Caco-2 (cell line): ENCODE measurements at regions not wholly inside any gene's neighbourhood (a gene's known extent, or its start where the extent isn't known, plus 50 kb on each side); places are given as distances from the start of the nearest gene placed in this dataset.

ENCODE experiments used
- BruUV-seq: library from RNA; stranded (reverse); fragments of 400-500 nt; replicated peaks from 2 replicates; lab custom pipeline; 2021; lab: Mats Ljungman, UMichigan
- CTCF ChIA-PET: fragments of 300-600 bp; sonication (Branson Sonifier 250); formaldehyde crosslinking; loops from one replicate; lab custom pipeline; 2022; ENCODE audit warnings: antibody characterized with exemption; lab: Charles Lee
- POLR2A ChIA-PET: fragments of 300-600 bp; sonication (Branson Sonifier 250); formaldehyde crosslinking; loops from one replicate; lab custom pipeline; 2022; ENCODE audit warnings: antibody characterized with exemption; lab: Charles Lee
- DNase-seq, 2 experiments: peaks; one replicate each; pipeline versions ENCODE4 v3.0.0 to v3.0.0-alpha.2; 2020 to 2022
- H3K27me3 ChIP-seq: replicated peaks from 2 replicates; pipeline ENCODE4 v1.6.0; 2011; ENCODE audit warnings: low read length; ENCODE audit not compliant: control insufficient read depth, insufficient read depth
- H3K36me3 ChIP-seq: 2 replicates; pipeline ENCODE4 v1.5.1; 2011; ENCODE audit warnings: low read length; ENCODE audit not compliant: control insufficient read depth, insufficient read depth
- H3K4me1 ChIP-seq: fragments of 250-450 bp; sonication (Bioruptor Pico); 2 replicates; pipeline ENCODE4 v1.5.1; 2020; ENCODE audit warnings: mild to moderate bottlenecking
- H3K4me3 ChIP-seq: 2 replicates; pipeline ENCODE4 v1.5.1; 2011; ENCODE audit warnings: low read depth, mild to moderate bottlenecking, control low read depth, low read length
- H3K9me3 ChIP-seq: fragments of 250-450 bp; sonication (Bioruptor Pico); 2 replicates; pipeline ENCODE4 v1.5.1; 2020; ENCODE audit warnings: mild to moderate bottlenecking, moderate library complexity
- H3K27ac Mint-ChIP-seq: one replicate; pipeline ENCODE4 v1.8.0; 2022; ENCODE audit warnings: mixed read lengths; ENCODE audit not compliant: unreplicated experiment
- H3K27me3 Mint-ChIP-seq: one replicate; pipeline ENCODE4 v1.8.0; 2022; ENCODE audit warnings: mixed read lengths; ENCODE audit not compliant: insufficient read depth, unreplicated experiment
- H3K36me3 Mint-ChIP-seq: one replicate; pipeline ENCODE4 v1.8.0; 2022; ENCODE audit warnings: mild to moderate bottlenecking, mixed read lengths; ENCODE audit not compliant: insufficient read depth, unreplicated experiment
- H3K4me1 Mint-ChIP-seq: one replicate; pipeline ENCODE4 v1.8.0; 2022; ENCODE audit warnings: low read depth, mixed read lengths; ENCODE audit not compliant: unreplicated experiment
- H3K4me3 Mint-ChIP-seq: one replicate; pipeline ENCODE4 v1.8.0; 2022; ENCODE audit warnings: mild to moderate bottlenecking, moderate library complexity, mixed read lengths; ENCODE audit not compliant: unreplicated experiment
- H3K9me3 Mint-ChIP-seq: one replicate; pipeline ENCODE4 v1.8.0; 2022; ENCODE audit warnings: mixed read lengths; ENCODE audit not compliant: unreplicated experiment
- intact Hi-C: fragments of 100-400 bp; cut with micrococcal nuclease; formaldehyde crosslinking; loops from one replicate; pipeline ENCODE4 v1.10.0; 2022; ENCODE audit not compliant: unreplicated experiment
- TF ChIP-seq, protein P1 (sequence below), 2 experiments: fragments of 200-600 bp in 1 of 2; IDR thresholded peaks; 1 replicate in 1 of 2; 2 replicates in 1 of 2; pipeline versions ENCODE4 v1.5.1 to v1.8.0; 2011 to 2022; ENCODE audit warnings: antibody characterized with exemption in 1 of 2, control low read depth in 1 of 2, inconsistent platforms in 1 of 2, low read depth in 1 of 2, low read length in 1 of 2, mild to moderate bottlenecking in 1 of 2, moderate library complexity in 1 of 2; ENCODE audit not compliant: insufficient read depth in 1 of 2, severe bottlenecking in 1 of 2, unreplicated experiment in 1 of 2

DNA sequence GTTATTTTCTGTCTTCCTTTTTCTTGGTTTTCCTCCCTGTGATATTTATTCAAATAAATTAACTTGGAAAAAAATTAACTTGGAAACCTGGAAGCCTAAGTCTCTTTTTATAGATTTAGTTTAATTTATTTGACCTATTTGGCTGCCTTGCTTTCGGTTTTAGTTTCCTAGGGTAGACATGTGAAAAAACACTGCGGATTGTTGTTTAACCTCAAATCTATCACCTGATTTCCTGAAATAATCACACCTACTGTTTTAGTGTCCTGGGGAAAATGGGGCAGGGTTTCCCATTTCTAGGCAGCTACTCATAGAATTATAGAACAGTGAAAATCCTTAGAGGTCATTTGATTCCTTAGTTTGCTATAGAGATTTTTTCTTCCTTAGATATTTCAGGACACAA lies 412.4 kb downstream of the PCDH17 start:
- CTCF ChIA-PET: no interaction called here
- no TSS peak for BruUV-seq
- no peaks in the 10 kb centered on the region for H3K27me3 Mint-ChIP-seq
- no peaks in the 10 kb centered on the region for H3K9me3 Mint-ChIP-seq
- DNase-seq: no peak
- no peak overlapping the region for H3K4me3 Mint-ChIP-seq
- intact Hi-C loops: no loop called here
- TF ChIP-seq, protein P1, sequence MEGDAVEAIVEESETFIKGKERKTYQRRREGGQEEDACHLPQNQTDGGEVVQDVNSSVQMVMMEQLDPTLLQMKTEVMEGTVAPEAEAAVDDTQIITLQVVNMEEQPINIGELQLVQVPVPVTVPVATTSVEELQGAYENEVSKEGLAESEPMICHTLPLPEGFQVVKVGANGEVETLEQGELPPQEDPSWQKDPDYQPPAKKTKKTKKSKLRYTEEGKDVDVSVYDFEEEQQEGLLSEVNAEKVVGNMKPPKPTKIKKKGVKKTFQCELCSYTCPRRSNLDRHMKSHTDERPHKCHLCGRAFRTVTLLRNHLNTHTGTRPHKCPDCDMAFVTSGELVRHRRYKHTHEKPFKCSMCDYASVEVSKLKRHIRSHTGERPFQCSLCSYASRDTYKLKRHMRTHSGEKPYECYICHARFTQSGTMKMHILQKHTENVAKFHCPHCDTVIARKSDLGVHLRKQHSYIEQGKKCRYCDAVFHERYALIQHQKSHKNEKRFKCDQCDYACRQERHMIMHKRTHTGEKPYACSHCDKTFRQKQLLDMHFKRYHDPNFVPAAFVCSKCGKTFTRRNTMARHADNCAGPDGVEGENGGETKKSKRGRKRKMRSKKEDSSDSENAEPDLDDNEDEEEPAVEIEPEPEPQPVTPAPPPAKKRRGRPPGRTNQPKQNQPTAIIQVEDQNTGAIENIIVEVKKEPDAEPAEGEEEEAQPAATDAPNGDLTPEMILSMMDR (IDR thresholded peaks at IDR 0.05; ENCODE audit: insufficient read depth in 1 of 2, low read depth in 1 of 2, low read length in 1 of 2, severe bottlenecking in 1 of 2, unreplicated experiment in 1 of 2): no peak
- H3K27ac Mint-ChIP-seq: no peak overlapping the region
- H3K4me1 Mint-ChIP-seq: no peaks in the 10 kb centered on the region
- Histone ChIP-seq H3K27me3 (no peaks in the 10 kb centered on the region), H3K4me3 (no peak overlapping the region), H3K4me1 (no peaks in the 10 kb centered on the region), H3K9me3 (no peaks in the 10 kb centered on the region), H3K36me3 (no peaks in the 10 kb centered on the region)
- POLR2A ChIA-PET: no interaction called here
- no peaks in the 10 kb centered on the region for H3K36me3 Mint-ChIP-seq

DNA sequence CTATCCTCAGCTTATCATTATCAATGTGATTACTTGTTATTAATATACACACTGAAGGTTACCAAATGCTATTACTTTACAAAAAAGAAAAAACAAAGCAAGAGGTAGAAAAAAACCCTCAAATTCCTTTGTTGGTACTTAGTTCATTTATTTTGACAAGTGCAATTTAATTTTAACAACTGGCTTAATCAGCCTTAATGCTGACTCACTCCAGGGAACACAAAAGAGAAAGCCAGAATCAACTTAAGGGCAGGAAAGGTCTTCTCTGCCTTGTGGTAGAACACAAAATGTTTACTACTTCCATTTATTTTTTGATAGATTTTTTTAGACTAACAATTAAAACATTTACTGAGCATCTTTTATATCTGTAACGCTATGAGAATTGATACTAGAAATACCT lies 417.1 kb downstream of the PCDH17 start:
- no TSS peak for BruUV-seq
- TF ChIP-seq, protein P1 (IDR thresholded peaks at IDR 0.05; ENCODE audit: insufficient read depth in 1 of 2, low read depth in 1 of 2, low read length in 1 of 2, severe bottlenecking in 1 of 2, unreplicated experiment in 1 of 2): no peak
- ChIA-PET CTCF (no interaction called here), POLR2A (no interaction called here)
- Histone ChIP-seq H3K4me3 (no peak overlapping the region), H3K36me3 (no peaks in the 10 kb centered on the region), H3K9me3 (peaks cover 5% of the 10 kb centered on the region; the same call in 1 of the 2 replicates), H3K4me1 (no peaks in the 10 kb centered on the region), H3K27me3 (no peaks in the 10 kb centered on the region)
- H3K9me3 Mint-ChIP-seq: peaks cover 21% of the 10 kb centered on the region
- H3K36me3 Mint-ChIP-seq: no peaks in the 10 kb centered on the region
- no peaks in the 10 kb centered on the region for H3K27me3 Mint-ChIP-seq
- H3K4me1 Mint-ChIP-seq: no peaks in the 10 kb centered on the region
- no peak overlapping the region for H3K4me3 Mint-ChIP-seq
- intact Hi-C loops: no loop called here
- DNase-seq: no peak
- H3K27ac Mint-ChIP-seq: no peak overlapping the region

DNA sequence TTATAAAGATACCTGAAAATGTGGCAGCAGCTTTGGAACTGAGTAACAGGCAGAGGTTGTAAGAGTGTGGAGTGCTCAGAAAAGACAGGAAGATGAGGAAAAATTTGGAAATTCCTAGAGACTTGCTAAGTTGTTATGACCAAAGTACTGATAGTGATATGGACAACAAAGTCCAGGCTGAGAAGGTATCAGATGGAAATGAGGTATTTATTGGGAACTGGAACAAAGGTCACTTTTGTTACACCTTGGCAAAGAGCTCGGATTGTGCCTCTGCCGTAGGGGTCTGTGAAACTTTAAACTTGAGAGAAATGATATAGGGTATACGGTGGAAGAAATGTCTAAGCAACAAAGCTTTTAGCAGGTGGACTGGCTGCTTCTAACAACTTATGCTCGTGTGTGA lies 419.9 kb downstream of the PCDH17 start:
- POLR2A ChIA-PET: no interaction called here
- H3K9me3 Mint-ChIP-seq: peaks cover 21% of the 10 kb centered on the region

More for the DNA sequence above, 419.9 kb downstream of the PCDH17 start:
- Mint-ChIP-seq H3K27ac (no peak overlapping the region), H3K36me3 (no peaks in the 10 kb centered on the region), H3K4me3 (no peak overlapping the region), H3K4me1 (peaks cover 3% of the 10 kb centered on the region), H3K27me3 (no peaks in the 10 kb centered on the region)
- intact Hi-C loops: no loop called here
- BruUV-seq: no TSS peak
- H3K4me1 ChIP-seq: peaks cover 4% of the 10 kb centered on the region; the same call in 1 of the 2 replicates
- no peak for DNase-seq
- CTCF ChIA-PET: no interaction called here
- peaks cover 5% of the 10 kb centered on the region; the same call in 1 of the 2 replicates for H3K9me3 ChIP-seq
- H3K27me3 ChIP-seq: no peaks in the 10 kb centered on the region
- H3K36me3 ChIP-seq: no peaks in the 10 kb centered on the region
- H3K4me3 ChIP-seq: no peak overlapping the region
- TF ChIP-seq, protein P1 (IDR thresholded peaks at IDR 0.05; ENCODE audit: insufficient read depth in 1 of 2, low read depth in 1 of 2, low read length in 1 of 2, severe bottlenecking in 1 of 2, unreplicated experiment in 1 of 2): no peak
